Aorta (tissue), 5 donors: ENCODE measurements at regions not wholly inside any gene's neighbourhood (a gene's known extent, or its start where the extent isn't known, plus 50 kb on each side); places are given as distances from the start of the nearest gene placed in this dataset.

Experiments used
- ATAC-seq: fragments of 200-7000 bp; cut with Tn5 transposase; one replicate; pipeline ENCODE4 v1.9.1; 2022; ENCODE audit warnings: moderate library complexity; ENCODE audit not compliant: low FRiP score
- DNase-seq, 2 donors: peaks; one replicate each; pipeline ENCODE4 v3.0.0-alpha.2; 2020
- H3K27ac ChIP-seq, 2 donors: one replicate each; pipeline ENCODE4 v1.5.1; 2013; ENCODE audit warnings: low read length in 2 of 2, mild to moderate bottlenecking in 2 of 2, moderate library complexity in 2 of 2, control low read depth in 1 of 2, inconsistent platforms in 1 of 2, low read depth in 1 of 2
- H3K27me3 ChIP-seq, 2 donors: one replicate each; pipeline ENCODE4 v1.6.1; 2013; ENCODE audit warnings: control low read depth in 1 of 2, low read length in 1 of 2, mild to moderate bottlenecking in 1 of 2, moderate library complexity in 1 of 2; ENCODE audit not compliant: insufficient read depth in 2 of 2, control insufficient read depth in 1 of 2
- H3K36me3 ChIP-seq, 2 donors: one replicate each; pipeline ENCODE4 v1.6.1; 2013; ENCODE audit warnings: control low read depth in 1 of 2, low read length in 1 of 2, mild to moderate bottlenecking in 1 of 2; ENCODE audit not compliant: insufficient read depth in 2 of 2, control insufficient read depth in 1 of 2
- H3K4me1 ChIP-seq, 2 donors: one replicate each; pipeline ENCODE4 v1.6.1; 2013; ENCODE audit warnings: low read length in 2 of 2, control low read depth in 1 of 2, mild to moderate bottlenecking in 1 of 2, moderate library complexity in 1 of 2; ENCODE audit not compliant: insufficient read depth in 2 of 2, control insufficient read depth in 1 of 2
- H3K4me3 ChIP-seq, 2 donors: one replicate each; pipeline ENCODE4 v1.5.1; 2013; ENCODE audit warnings: low read length in 2 of 2, control low read depth in 1 of 2, mild to moderate bottlenecking in 1 of 2
- H3K9me3 ChIP-seq: one replicate; pipeline ENCODE4 v1.6.1; 2013; ENCODE audit warnings: mild to moderate bottlenecking, low read length; ENCODE audit not compliant: control insufficient read depth
- WGBS, 2 donors: extraction: QIAGEN DNeasy Blood & Tissue Kit; methylation state at CpG; one replicate each; pipeline ENCODE4 v1.1.7; 2013; 5-methylcytosine and 5-hydroxymethylcytosine counted together
- intact Hi-C, 2 donors: fragments of 100-400 bp; cut with DNase I; formaldehyde crosslinking; loops; one replicate each; pipeline versions ENCODE4 v1.14.2 to v1.15.0; 2022
- donor health status: healthy with polysubstance abuse.
- donor health status: Bipolar disorder and iron deficiency.
- donor health status: DM: no; HTN: no; CAD: no.
- donor health status: DM: no; HTN: no; CAD: no.
- donor health status: DM: yes; HTN: yes; CAD: no.

GRCh38 chr9:28648723-28649122, 1075.4 kb upstream of the C9orf72 start:
- Histone ChIP-seq H3K36me3 (no peaks in the 10 kb centered on the region), H3K27me3 (peaks cover 0 to 1% of the 10 kb centered on the region in 2 donors), H3K4me1 (peaks cover 0 to 2% of the 10 kb centered on the region in 2 donors), H3K9me3 (no peaks in the 10 kb centered on the region), H3K27ac (no peak overlapping the region), H3K4me3 (no peak overlapping the region)
- no peak for DNase-seq
- intact Hi-C loops, result no loop called here
- ATAC-seq, result no peak
- 83 to 85% methylated on average over 3 of the region's 3 CpGs for WGBS, 2 donors

- H3K36me3 ChIP-seq, result no peaks in the 10 kb centered on the region
- peaks cover 0 to 2% of the 10 kb centered on the region in 2 donors for H3K4me1 ChIP-seq
- H3K4me3 ChIP-seq, result no peak overlapping the region
- no peaks in the 10 kb centered on the region for H3K9me3 ChIP-seq
- ATAC-seq (no peak), DNase-seq (no peak)
- 28% methylated on average over 4 of the region's 4 CpGs for WGBS, 2 donors
- no peak overlapping the region for H3K27ac ChIP-seq
- peaks cover 0 to 1% of the 10 kb centered on the region in 2 donors for H3K27me3 ChIP-seq
- intact Hi-C loops, result no loop called here
Measured at GRCh38 chr9:28650327-28650726, 1077.0 kb upstream of the C9orf72 start.

- Histone ChIP-seq H3K4me1 (peaks cover 0 to under 1% of the 10 kb centered on the region in 2 donors), H3K9me3 (no peaks in the 10 kb centered on the region), H3K27me3 (peaks cover 0 to 1% of the 10 kb centered on the region in 2 donors), H3K36me3 (no peaks in the 10 kb centered on the region), H3K4me3 (no peak overlapping the region), H3K27ac (no peak overlapping the region)
- WGBS, 2 donors, result 86 to 89% methylated on average over 5 of the region's 5 CpGs
- intact Hi-C loops, result no loop called here
- DNase-seq, result no peak
- ATAC-seq, result no peak
Measured at GRCh38 chr9:28651050-28651722, 1077.9 kb upstream of the C9orf72 start.

DNA sequence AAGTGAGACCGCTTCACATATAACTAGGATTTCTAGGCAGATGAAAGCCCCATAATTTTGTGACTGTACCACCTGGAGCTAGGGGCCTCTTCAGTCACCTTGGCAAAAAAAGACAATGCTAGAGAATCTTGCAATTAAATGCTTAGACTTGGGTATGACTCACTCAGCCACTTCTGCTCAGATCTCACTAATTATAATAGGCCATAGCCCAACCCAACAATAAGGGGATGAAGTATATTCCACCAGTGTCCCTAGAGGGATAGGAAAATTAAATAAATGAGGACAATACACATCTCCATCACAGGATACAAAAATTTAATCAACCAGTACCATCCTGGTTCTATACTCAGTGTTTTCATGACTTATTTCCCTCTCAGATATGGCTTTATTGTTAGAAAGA, 1079.9 kb upstream of the C9orf72 start:
- H3K36me3 ChIP-seq, result no peaks in the 10 kb centered on the region
- 89 to 91% methylated on average over 1 of the region's 1 CpG for WGBS, 2 donors
- DNase-seq (no peak), ATAC-seq (no peak)
- no peak overlapping the region for H3K4me3 ChIP-seq
- intact Hi-C loops, result no loop called here
- H3K4me1 ChIP-seq, result no peaks in the 10 kb centered on the region
- no peak overlapping the region for H3K27ac ChIP-seq
- peaks cover 0 to 1% of the 10 kb centered on the region in 2 donors for H3K27me3 ChIP-seq
- H3K9me3 ChIP-seq, result no peaks in the 10 kb centered on the region

GRCh38 chr9:28656727-28657126, 1083.4 kb upstream of the C9orf72 start:
- H3K9me3 ChIP-seq, result no peaks in the 10 kb centered on the region
- intact Hi-C loops, result no loop called here
- 41 to 65% methylated on average over 2 of the region's 2 CpGs for WGBS, 2 donors
- DNase-seq (no peak), ATAC-seq (no peak)
- no peaks in the 10 kb centered on the region for H3K36me3 ChIP-seq
- no peaks in the 10 kb centered on the region for H3K4me1 ChIP-seq
- no peak overlapping the region for H3K4me3 ChIP-seq
- no peaks in the 10 kb centered on the region for H3K27me3 ChIP-seq
- H3K27ac ChIP-seq, result no peak overlapping the region

DNA sequence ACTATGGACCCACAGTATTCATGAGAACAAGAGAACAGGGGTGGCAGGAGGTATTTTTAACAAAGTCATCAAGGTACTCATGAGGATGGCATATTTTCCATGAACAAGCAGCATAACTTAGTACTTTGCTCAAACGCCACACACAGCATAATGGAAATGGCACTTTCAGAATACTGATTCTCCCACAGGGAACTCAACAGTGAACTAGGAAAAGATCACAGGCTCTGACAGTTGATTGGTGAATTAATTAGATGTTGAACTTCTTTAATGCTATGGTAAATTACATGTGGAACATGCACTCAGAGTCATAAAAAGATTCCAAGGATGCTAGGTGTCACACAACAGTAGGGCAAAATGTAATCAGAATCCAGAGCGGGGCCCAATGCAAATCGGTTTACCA, 1088.6 kb upstream of the C9orf72 start:
- Histone ChIP-seq H3K36me3 (no peaks in the 10 kb centered on the region), H3K27me3 (no peaks in the 10 kb centered on the region), H3K4me3 (no peak overlapping the region), H3K27ac (no peak overlapping the region), H3K9me3 (no peaks in the 10 kb centered on the region), H3K4me1 (no peaks in the 10 kb centered on the region)
- intact Hi-C loops, result no loop called here
- DNase-seq (no peak), ATAC-seq (no peak)
- WGBS, 2 donors, result 82 to 83% methylated on average over 3 of the region's 3 CpGs

DNA sequence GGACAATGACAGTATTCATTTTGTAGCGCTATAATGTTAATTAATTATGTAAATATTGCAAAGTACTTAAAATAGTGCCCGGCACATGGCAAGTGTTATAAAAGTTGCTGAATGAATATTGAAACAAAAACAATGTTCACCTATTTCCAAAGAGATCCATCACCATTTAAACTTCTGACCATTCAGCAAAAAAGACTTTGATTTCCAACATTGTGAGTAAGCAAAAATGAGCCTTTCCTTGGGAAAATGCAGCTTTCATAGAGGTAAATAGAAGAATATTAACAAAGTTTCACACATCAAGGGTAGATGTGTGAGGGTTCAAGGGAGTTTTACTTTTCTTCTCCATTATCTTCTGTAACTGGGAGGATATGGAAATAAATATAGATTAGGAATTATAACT, 1089.4 kb upstream of the C9orf72 start:
- H3K36me3 ChIP-seq, result no peaks in the 10 kb centered on the region
- intact Hi-C loops, result no loop called here
- DNase-seq (no peak), ATAC-seq (no peak)
- no peak overlapping the region for H3K4me3 ChIP-seq
- H3K4me1 ChIP-seq, result no peaks in the 10 kb centered on the region
- WGBS, 2 donors, result 91 to 94% methylated on average over 2 of the region's 2 CpGs
- H3K27ac ChIP-seq, result no peak overlapping the region
- no peaks in the 10 kb centered on the region for H3K27me3 ChIP-seq
- no peaks in the 10 kb centered on the region for H3K9me3 ChIP-seq

GRCh38 chr9:28668158-28668557, 1094.9 kb upstream of the C9orf72 start:
- intact Hi-C loops, result no loop called here
- no peak for DNase-seq
- Histone ChIP-seq H3K4me1 (no peaks in the 10 kb centered on the region), H3K4me3 (no peak overlapping the region), H3K9me3 (no peaks in the 10 kb centered on the region), H3K27me3 (no peaks in the 10 kb centered on the region), H3K36me3 (no peaks in the 10 kb centered on the region), H3K27ac (no peak overlapping the region)
- no peak for ATAC-seq
- WGBS, 2 donors, result 51 to 61% methylated on average over 2 of the region's 2 CpGs

GRCh38 chr9:28671000-28671399, 1097.7 kb upstream of the C9orf72 start:
- H3K36me3 ChIP-seq, result no peaks in the 10 kb centered on the region

More at GRCh38 chr9:28671000-28671399, 1097.7 kb upstream of the C9orf72 start:
- Histone ChIP-seq H3K4me3 (no peak overlapping the region), H3K27me3 (no peaks in the 10 kb centered on the region), H3K27ac (no peak overlapping the region), H3K4me1 (no peaks in the 10 kb centered on the region), H3K9me3 (no peaks in the 10 kb centered on the region)
- no peak for ATAC-seq
- no peak for DNase-seq
- intact Hi-C loops, result no loop called here
- WGBS, 2 donors, result 17 to 46% methylated on average over 3 of the region's 3 CpGs
